Ammon's horn (tissue), 1 donor: ENCODE measurements at regions not wholly inside any gene's neighbourhood (a gene's known extent, or its start where the extent isn't known, plus 50 kb on each side); places are given as distances from the start of the nearest gene placed in this dataset.
"Not testable (repeated sequence)": the region's sequence is repeated elsewhere in the genome, so short reads cannot be mapped to it uniquely, and the experiment has no call there.

Experiments
- DNase-seq: peaks from one replicate; pipeline ENCODE4 v3.0.0-alpha.2; 2016; ENCODE audit warnings: low spot score

DNA sequence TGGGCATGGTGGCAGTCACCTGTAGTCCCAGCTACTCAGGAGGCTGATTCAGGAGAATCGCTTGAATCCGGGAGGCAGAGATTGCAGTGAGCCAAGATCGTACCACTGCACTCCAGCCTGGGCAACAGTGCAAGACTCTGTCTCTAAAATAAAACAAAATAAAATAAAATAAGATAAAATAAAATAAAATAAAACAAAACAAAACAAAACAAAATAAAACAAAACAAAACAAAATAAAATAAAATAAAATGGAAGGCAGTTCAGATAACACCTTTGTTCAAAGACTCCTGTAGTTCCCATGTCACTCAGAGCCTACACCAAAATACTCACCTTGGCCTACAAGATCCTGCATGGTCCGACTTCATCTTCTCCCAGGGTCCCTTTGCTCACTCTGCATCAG is 61.3 kb downstream of the SYF2 start:
- not testable (repeated sequence) for DNase-seq

DNA sequence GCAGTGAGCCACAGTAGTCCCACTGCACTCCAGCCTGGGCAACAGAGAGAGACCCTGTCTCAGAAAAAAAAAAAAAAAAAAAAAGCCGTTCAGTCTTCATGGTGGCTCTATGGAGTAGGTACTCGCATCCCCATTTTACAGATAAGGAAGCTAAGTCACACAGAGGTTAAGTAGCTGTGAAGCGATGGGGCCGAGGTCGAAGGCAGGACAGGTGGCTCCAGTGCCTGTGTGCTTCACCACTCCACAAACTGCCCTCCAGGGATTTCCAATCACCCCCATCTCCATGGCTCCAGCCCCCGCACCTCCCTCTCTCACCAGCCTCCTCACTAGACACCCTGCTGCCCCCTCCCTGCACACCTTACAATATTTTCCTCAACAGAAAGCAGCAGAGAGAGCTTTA is 61.9 kb downstream of the SYF2 start:
- DNase-seq = no peak

DNA sequence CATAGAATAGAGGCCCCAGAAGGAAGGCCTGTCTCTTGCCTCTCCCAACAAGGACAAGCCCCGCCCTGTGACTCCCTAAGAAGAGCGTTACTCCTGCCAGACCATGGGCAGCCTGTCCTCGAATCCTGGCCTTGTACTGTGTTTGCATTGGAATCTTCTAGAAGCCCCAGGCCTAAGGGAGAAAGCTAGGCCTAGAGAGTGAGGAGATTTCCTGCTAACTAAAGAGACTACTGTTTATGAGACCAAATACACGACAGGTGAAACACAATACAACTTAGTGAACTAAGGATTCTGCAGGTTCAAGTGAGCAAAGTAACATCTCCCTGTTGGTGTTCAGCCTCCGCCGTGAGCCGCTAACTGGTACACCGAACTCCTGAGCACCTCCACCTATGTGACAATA is 62.7 kb downstream of the SYF2 start:
- DNase-seq = no peak

DNA sequence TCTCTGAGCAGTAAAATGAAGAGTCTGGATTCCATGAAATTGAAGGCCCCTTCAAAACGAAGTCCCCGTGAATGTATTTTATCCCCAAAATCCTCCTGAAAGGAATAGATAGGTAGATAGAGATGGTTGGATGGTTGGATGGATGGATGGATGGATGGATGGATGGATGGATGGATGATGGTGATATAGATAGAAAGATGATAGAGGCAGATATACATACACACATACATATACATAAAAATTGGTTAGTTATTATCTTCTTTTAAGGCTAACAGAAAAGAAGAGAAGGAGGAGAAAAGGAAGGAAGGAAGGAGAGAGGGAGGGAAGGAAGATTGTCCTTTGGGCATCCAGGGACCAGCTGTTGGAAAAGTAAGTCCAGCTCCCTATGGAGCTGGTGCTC is 63.1 kb downstream of the SYF2 start:
- DNase-seq = no peak

GRCh38 chr1:25168193-25169071 is 63.9 kb downstream of the SYF2 start:
- no peak for DNase-seq

DNA sequence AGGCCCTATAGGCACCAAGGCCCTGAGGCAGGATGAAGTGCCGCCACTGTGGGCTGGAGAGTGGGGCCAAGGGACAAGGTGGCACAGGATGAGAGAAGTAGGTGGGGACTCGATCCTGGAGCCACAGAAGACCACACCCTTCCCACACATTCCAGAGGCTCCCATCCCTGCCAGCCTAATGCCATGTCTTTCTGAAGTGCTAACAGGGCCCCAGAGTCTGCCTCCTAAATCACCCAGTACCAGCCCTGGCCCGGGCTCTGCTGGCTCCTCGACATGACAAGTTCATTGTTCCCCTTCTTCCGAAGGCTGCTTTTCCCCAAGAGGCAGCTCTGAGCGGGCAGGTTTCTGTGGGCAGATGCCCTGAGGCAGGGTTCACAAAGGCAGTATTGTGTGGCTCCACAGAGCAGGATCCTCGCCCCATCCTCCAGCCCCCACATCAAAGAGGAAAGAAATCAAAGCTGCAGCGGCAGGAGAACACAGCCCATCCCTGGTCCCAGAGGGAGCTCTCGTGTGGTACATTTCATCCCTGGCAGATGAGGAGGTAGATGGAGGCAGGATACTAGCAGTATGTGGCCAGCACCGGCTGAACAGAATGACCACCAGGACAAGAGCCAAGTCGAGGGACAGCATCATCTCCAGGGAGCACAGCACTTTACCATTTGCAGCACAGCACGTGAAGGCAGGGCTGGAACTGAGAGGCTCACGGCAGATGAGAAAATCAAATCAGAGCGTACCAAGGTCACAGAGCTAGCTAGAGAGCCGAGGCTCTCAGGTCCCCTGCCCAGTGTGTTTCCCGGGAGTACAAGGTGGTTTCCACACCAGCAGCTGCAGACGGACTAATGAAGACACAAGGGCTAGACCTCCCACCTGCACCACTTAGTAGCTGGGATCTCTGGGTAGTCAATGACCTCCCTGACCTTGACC is 64.8 kb downstream of the SYF2 start:
- peak; percentile 59 for DNase-seq

- no peak for DNase-seq
Observed at GRCh38 chr1:25166847-25167246, 65.5 kb downstream of the SYF2 start.

GRCh38 chr1:25163986-25164385 is 68.3 kb downstream of the SYF2 start:
- no peak for DNase-seq

DNA sequence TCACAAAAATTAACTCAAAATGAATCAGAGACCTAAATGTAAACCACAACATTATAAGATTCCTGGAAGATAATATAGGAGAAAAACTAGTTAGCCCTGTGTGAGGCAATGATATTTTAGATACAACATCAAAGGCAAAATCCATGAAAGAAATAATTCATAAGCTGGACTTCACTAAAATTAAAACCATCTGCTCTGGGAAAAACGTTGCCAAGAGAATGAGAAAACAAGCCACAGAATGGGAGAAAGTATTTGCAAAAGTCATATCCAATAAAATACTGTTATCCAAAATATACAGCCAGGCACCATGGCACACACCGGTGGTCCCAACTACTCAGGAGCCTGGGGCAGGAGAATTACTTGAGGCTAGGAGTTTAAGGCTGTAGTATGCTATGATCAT is 70.3 kb downstream of the SYF2 start:
- DNase-seq = no peak

- DNase-seq = no peak
Observed at GRCh38 chr1:25157846-25158245, 74.5 kb downstream of the SYF2 start.

DNA sequence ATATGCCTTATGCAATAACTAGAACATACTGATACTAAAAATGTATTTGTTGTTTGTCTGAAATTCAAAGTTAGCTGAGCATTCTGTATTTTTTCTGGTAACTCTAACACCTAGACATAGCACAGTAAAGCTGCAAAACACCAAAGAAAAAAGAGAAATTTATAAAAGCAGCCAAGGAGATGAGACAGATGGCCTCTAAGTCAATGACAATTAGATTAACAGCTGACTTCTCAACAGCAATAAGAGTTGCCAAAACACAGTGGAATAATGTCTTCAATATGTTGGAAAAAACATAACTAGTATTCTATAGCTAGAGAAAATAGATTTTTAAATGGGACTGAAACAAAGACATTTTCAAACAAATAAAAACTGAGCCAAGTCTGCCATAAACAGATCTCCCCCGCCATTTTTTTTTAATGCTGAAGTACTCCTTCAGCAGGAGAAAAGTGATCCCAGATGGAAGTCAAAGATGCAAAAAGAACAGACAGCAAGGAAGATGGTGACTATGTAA is 81.3 kb downstream of the SYF2 start:
- no peak for DNase-seq

- peak; percentile 16 for DNase-seq
Observed at GRCh38 chr1:25148673-25149300, 83.5 kb downstream of the SYF2 start.

- DNase-seq = peak; percentile 36
Observed at GRCh38 chr1:25146451-25146855, 85.8 kb downstream of the SYF2 start.

DNA sequence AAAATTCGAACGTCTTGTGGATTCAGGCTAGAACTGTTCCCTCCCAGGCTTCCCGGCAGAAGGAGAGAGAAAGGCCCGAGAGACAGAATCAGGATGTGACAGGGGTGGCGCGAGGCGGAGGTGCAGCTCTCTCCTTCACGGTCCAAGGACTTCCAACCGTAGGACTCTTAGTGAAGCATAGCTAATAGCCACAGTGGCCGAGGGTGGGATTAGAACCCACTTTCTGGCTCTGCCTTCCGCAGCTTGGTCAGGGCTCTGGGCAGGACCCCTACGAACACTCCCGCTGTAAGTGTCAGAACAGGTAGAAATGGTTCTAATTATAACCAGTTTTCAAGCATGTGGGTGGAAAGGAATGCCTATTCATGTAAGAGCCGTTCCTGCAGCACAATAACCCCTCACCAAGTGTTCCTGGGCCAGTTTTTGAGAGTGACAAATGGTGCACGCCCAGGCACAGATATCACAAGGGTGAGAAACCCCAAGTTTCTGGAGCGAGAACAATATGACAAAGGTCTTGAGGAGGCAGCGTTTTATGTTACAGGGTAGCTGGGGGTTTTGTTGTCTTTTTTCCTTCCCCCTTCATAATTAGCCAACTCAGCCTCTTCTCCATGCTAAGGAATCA is 86.4 kb downstream of the SYF2 start:
- DNase-seq = no peak

DNA sequence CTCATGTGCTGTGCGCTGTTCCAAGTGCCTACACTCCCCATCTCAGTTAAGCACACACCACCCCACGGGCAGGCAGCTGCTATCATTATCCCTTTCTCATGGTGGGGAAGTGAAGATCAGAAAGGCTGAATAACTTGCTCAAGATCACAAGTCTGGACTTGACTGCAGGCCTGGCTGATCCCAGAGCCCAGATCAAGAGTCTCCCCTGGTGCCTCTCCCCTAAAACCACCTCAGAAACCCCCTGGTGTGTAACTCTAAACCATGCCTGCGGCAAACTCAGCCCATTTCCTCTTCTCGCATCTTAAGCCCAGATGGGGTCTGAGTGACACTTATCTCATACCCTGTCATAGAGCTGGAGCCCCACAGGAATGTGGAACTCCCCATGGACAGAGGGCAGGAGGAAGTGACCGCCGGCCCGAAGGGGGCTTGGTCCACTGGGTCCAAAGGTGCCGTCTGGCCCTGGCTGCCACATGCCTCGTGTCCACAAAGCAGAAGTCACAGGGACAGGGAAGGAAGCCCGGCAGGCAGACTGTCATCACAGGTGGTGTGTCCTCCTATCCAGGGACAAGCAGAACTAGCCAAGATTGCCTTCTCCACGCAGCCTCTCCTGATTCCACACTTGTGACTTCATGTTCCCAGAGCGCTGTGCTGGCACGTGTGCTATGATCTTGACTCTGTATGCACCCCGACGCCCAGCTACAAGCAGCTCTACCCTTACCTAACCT is 92.1 kb downstream of the SYF2 start:
- DNase-seq = peak; percentile 47

DNA sequence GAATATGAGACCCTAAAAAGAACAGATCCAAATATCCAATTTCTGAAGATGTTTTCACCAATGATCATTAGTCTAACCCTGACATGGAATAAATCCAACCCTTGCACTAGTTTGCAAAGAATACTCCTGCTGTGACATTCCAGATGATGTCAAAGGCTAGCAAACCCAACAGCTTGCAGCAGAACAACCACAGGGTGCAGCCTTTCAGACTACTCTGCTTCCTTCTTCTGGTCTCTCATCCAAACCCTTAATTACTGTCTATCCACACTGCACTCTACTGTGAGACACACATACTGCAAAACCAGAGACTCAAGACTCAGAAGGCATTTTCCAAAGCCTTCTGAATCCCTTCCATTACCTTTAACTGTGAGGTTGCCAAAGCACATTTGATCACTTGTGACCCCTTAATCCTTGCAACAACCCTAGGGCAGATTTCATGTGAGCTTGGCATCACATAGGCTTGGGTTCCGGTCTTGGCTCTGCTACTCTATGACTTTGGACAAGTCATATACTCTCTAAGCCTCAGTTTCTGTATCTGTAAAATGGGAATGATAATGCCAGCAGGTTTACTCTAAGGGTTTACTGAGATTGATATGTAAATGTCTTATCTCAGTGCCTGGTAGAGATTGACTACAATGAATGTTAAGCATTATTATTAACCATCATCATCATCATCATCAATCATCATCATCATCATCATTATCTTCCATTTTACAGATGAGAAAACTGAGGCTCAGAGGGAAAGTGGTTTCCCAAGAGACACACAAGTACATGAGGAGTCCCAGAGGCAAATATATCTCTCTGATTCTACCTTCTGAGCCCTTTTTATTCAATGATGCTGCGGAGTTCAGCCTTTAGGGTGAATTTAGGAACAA is 94.5 kb downstream of the SYF2 start:
- no peak for DNase-seq

DNA sequence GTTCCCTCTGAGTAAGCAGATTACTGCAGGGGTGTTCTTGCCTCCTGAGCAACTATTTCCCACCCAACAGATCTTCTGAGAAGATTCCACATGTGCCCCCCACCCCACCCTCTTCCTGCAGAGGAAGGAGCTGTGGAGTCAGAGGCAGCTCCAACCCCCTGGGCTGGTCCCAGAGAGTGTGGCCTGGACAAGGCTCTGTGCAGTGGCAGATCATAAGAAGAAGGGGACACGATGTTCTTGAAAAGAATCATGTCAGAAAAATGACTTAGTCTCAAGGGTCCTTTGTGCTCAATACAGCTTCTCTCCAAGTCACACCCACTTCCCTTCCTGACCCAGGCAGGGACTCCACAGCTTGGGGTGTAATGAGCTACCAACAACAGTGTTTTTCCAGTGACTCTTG is 95.2 kb downstream of the SYF2 start:
- no peak for DNase-seq

DNA sequence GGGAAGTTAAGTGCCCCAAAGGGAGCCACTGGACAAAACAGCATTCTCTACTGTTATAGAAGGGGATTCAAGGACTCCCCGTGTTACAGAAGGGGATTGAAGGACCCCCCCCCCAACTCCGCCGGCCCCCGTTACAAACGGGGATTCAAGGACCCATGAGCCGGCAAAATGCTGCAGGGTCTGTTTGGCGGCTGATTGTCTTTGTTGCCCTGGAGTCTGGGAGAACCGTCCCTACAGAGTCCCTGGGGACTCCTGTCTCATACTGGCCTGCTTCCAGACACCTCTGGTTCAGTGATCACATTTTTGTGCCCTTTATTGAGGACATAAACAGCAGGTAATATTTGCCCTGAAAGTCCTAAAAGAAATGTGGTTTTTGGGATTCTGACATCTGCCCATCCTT is 96.4 kb downstream of the SYF2 start:
- no peak for DNase-seq

DNA sequence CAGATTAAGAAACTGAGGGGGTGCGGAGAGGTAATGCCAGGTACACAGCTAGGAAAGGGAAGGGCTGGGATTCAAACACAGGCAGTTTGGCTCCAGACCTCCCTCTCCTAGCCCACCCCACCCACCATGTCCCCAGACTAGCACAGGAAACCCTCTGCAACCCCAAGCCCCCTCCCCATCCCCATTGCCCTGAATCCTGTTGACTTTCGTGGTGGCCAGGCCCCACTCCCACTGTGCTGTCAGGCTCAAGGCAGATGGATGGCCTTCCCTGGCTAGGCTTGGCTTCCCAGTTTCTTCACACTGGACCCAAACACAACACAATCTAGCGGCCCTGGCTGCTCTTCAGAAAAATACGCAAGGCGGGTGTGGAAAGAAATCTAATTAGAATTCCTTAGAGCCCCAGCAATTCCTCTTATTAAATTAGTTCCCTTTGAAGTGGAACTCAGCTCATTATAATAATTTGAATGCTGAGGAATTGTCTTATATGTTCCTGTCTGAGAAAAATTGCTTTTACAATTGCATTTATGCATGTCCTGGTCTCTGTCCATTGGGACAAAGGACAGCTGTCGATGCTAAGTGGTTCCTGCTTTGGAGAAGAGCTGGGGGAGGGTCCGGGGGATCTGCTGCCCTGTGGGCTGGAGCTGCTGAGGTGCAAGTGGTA is 97.4 kb downstream of the SYF2 start:
- DNase-seq = no peak

DNA sequence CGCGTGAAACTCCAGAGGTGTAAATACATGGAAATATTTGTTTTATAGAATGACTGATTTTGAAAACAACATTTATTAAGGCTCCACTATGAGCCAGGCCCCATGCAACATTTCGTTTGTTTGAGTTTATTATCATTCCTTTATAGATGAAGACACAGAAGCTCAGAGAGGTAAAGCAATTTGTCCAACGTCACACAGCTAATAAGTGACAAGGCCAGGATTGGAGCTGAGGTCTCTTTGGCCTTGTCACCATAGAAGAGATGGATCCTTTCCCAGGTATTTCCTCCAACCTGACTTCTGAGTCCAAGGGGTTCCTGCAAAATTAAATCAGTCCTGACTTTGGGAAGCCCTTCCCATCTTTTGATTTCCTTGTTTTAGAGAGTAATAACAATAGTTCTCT is 98.0 kb downstream of the SYF2 start:
- no peak for DNase-seq
